ENCODE measurements at regions not wholly inside any gene's neighbourhood (a gene's known extent, or its start where the extent isn't known, plus 50 kb on each side); places are given as distances from the start of the nearest gene placed in this dataset.
"Not testable (repeated sequence)": the region's sequence is repeated elsewhere in the genome, so short reads cannot be mapped to it uniquely, and the experiment has no call there.

GRCh38 chr10:108362296-108362695 lies 1197.8 kb upstream of the SORCS1 start:
- DNase-seq (ENCODE audit: low read depth in 2 of 2): no peak

- DNase-seq (ENCODE audit: low read depth in 2 of 2): no peak
Observed at GRCh38 chr10:108360187-108360586, 1195.7 kb upstream of the SORCS1 start.

- no peak for DNase-seq (ENCODE audit: low read depth in 2 of 2)
Observed at GRCh38 chr10:108358912-108359311, 1194.4 kb upstream of the SORCS1 start.

- DNase-seq (ENCODE audit: low read depth in 2 of 2): no peak
Observed at GRCh38 chr10:108352771-108353170, 1188.3 kb upstream of the SORCS1 start.

GRCh38 chr10:108348215-108348614 lies 1183.7 kb upstream of the SORCS1 start:
- DNase-seq (ENCODE audit: low read depth in 2 of 2): no peak

- no peak for DNase-seq (ENCODE audit: low read depth in 2 of 2)
Observed at GRCh38 chr10:108346066-108346465, 1181.6 kb upstream of the SORCS1 start.

- no peak for DNase-seq (ENCODE audit: low read depth in 2 of 2)
Observed at GRCh38 chr10:108338146-108338545, 1173.6 kb upstream of the SORCS1 start.

GRCh38 chr10:108336836-108337235 lies 1172.3 kb upstream of the SORCS1 start:
- no peak for DNase-seq (ENCODE audit: low read depth in 2 of 2)

GRCh38 chr10:108327706-108328105 lies 1163.2 kb upstream of the SORCS1 start:
- no peak for DNase-seq (ENCODE audit: low read depth in 2 of 2)

GRCh38 chr10:108323274-108323798 lies 1158.8 kb upstream of the SORCS1 start:
- DNase-seq (ENCODE audit: low read depth in 2 of 2): no peak

- DNase-seq (ENCODE audit: low read depth in 2 of 2): no peak
Observed at GRCh38 chr10:108319434-108320222, 1155.1 kb upstream of the SORCS1 start.

- not testable (repeated sequence) for DNase-seq (ENCODE audit: low read depth in 2 of 2)
Observed at GRCh38 chr10:108315636-108316035, 1151.1 kb upstream of the SORCS1 start.

GRCh38 chr10:108307925-108308312 lies 1143.4 kb upstream of the SORCS1 start:
- DNase-seq (ENCODE audit: low read depth in 2 of 2): no peak

- DNase-seq (ENCODE audit: low read depth in 2 of 2): no peak
Observed at GRCh38 chr10:108307250-108307924, 1142.9 kb upstream of the SORCS1 start.

- no peak for DNase-seq (ENCODE audit: low read depth in 2 of 2)
Observed at GRCh38 chr10:108303149-108303548, 1138.6 kb upstream of the SORCS1 start.

GRCh38 chr10:108301002-108301401 lies 1136.5 kb upstream of the SORCS1 start:
- no peak for DNase-seq (ENCODE audit: low read depth in 2 of 2)

- DNase-seq (ENCODE audit: low read depth in 2 of 2): no peak
Observed at GRCh38 chr10:108290823-108291222, 1126.3 kb upstream of the SORCS1 start.

GRCh38 chr10:108275895-108276685 lies 1111.6 kb upstream of the SORCS1 start:
- DNase-seq (ENCODE audit: low read depth in 2 of 2): no peak

GRCh38 chr10:108260383-108260906 lies 1095.9 kb upstream of the SORCS1 start:
- no peak for DNase-seq (ENCODE audit: low read depth in 2 of 2)

- DNase-seq (ENCODE audit: low read depth in 2 of 2): no peak
Observed at GRCh38 chr10:108254089-108254488, 1089.6 kb upstream of the SORCS1 start.

- DNase-seq (ENCODE audit: low read depth in 2 of 2): no peak
Observed at GRCh38 chr10:108252771-108253170, 1088.3 kb upstream of the SORCS1 start.
